HepG2 (cell line): ENCODE measurements at regions not wholly inside any gene's neighbourhood (a gene's known extent, or its start where the extent isn't known, plus 50 kb on each side); places are given as distances from the start of the nearest gene placed in this dataset.

Experiments used
- ATAC-seq: fragments of 200-7000 bp; cut with Tn5 transposase; 3 replicates; pipeline ENCODE4 v1.9.1; 2020; ENCODE audit warnings: mild to moderate bottlenecking, moderate library complexity
- BruUV-seq: library from RNA; stranded (reverse); fragments of 400-500 nt; replicated peaks from 2 replicates; lab custom pipeline; 2021; lab: Mats Ljungman, UMichigan
- CTCF ChIA-PET: fragments of 300-600 bp; formaldehyde crosslinking; extraction: SDS; loops from one replicate; lab custom pipeline; 2021; ENCODE audit warnings: low total read pairs, inconsistent platforms, low intra/inter-chr PET ratio; lab: Yijun Ruan, JAX
- POLR2A ChIA-PET: fragments of 350-600 bp; sonication (Branson Sonifier 250); formaldehyde crosslinking; loops from one replicate; lab custom pipeline; 2020; ENCODE audit warnings: antibody characterized with exemption, inconsistent platforms; lab: Yijun Ruan, JAX
- DNase-seq: peaks from one replicate; pipeline ENCODE4 v3.0.0-alpha.2; 2015; ENCODE audit warnings: low spot score
- FAIRE-seq: peaks from 3 replicates; lab custom pipeline; 2011; peaks lifted over from hg19 to GRCh38; lab: Jason Lieb, UNC
- H2AFZ ChIP-seq: one replicate; pipeline ENCODE4 v1.6.1; 2011; ENCODE audit warnings: low read length, inconsistent platforms
- H3K27ac ChIP-seq: fragments of 300-600 bp; 3 replicates; pipeline ENCODE4 v1.8.0; 2011; ENCODE audit warnings: mixed run types, mild to moderate bottlenecking, mixed read lengths, low read length, inconsistent platforms; ENCODE audit not compliant: insufficient read depth; ENCODE audit errors: extremely low read length
- H3K27me3 ChIP-seq, 2 experiments: fragments of 200-600 bp in 1 of 2; 2 replicates in 1 of 2; 3 replicates in 1 of 2; pipeline versions ENCODE4 v1.6.0 to v1.8.0; 2011; ENCODE audit warnings: low read length in 2 of 2, mild to moderate bottlenecking in 2 of 2, moderate library complexity in 2 of 2, inconsistent platforms in 1 of 2; ENCODE audit not compliant: insufficient read depth in 2 of 2, control insufficient read depth in 1 of 2
- H3K36me3 ChIP-seq, 2 experiments: fragments of 200-600 bp in 1 of 2; replicated peaks in 1 of 2; 2 replicates in 1 of 2; 3 replicates in 1 of 2; pipeline versions ENCODE4 v1.5.1 to v1.8.0; 2011; ENCODE audit warnings: low read length in 2 of 2, inconsistent platforms in 1 of 2; ENCODE audit not compliant: insufficient read depth in 2 of 2, control insufficient read depth in 1 of 2
- H3K4me1 ChIP-seq: 2 replicates; pipeline ENCODE4 v1.5.1; 2012; ENCODE audit warnings: low read length, inconsistent platforms; ENCODE audit not compliant: insufficient read depth
- H3K4me2 ChIP-seq: 2 replicates; pipeline ENCODE4 v1.6.0; 2011; ENCODE audit warnings: low read depth, low read length, inconsistent platforms
- H3K4me3 ChIP-seq, 3 experiments: fragments of 200-600 bp in 1 of 3; sonication (generic), shearing (Covaris generic) in 1 of 3; replicated peaks in 1 of 3; 2 replicates each; pipeline ENCODE4 v1.5.1; 2011 to 2016; ENCODE audit warnings: low read length in 3 of 3, inconsistent platforms in 2 of 3, low read depth in 2 of 3, mild to moderate bottlenecking in 2 of 3, control low read depth in 1 of 3, mixed read lengths in 1 of 3; ENCODE audit not compliant: insufficient read depth in 1 of 3
- H3K79me2 ChIP-seq: one replicate; pipeline ENCODE4 v1.6.1; 2011; ENCODE audit warnings: low read length, inconsistent platforms; ENCODE audit not compliant: insufficient read depth
- H3K9ac ChIP-seq: 2 replicates; pipeline ENCODE4 v1.6.0; 2011; ENCODE audit warnings: mild to moderate bottlenecking, low read depth, low read length, inconsistent platforms; ENCODE audit not compliant: insufficient read depth
- H3K9me3 ChIP-seq: 2 replicates; pipeline ENCODE4 v1.5.1; 2012; ENCODE audit warnings: mild to moderate bottlenecking, low read length
- H4K20me1 ChIP-seq: 2 replicates; pipeline ENCODE4 v1.6.0; 2011; ENCODE audit warnings: inconsistent platforms, mild to moderate bottlenecking, low read length, moderate library complexity; ENCODE audit not compliant: insufficient read depth
- CHD2 ChIP-seq: IDR thresholded peaks from 2 replicates; pipeline ENCODE4 v1.6.1; 2011; ENCODE audit warnings: low read depth, low read length, improper control_type of control experiment
- ETS1 ChIP-seq: sonication (generic); formaldehyde crosslinking; IDR thresholded peaks from 2 replicates; pipeline ENCODE4 v1.4.0; 2020; ENCODE audit warnings: missing genetic modification reagents
- SNAI1 ChIP-seq: sonication (generic); formaldehyde crosslinking; IDR thresholded peaks from 2 replicates; pipeline ENCODE4 v1.5.0; 2020; ENCODE audit warnings: mild to moderate bottlenecking, missing genetic modification reagents, borderline replicate concordance
- TBX2 ChIP-seq: sonication (generic); formaldehyde crosslinking; IDR thresholded peaks from 2 replicates; pipeline ENCODE4 v1.5.0; 2020; ENCODE audit warnings: missing genetic modification reagents, mild to moderate bottlenecking, borderline replicate concordance
- ZBTB7A ChIP-seq: sonication (generic); formaldehyde crosslinking; IDR thresholded peaks from 2 replicates; pipeline ENCODE4 v1.8.0; 2022; ENCODE audit warnings: mild to moderate bottlenecking, missing genetic modification reagents
- ZNF670 ChIP-seq: sonication (generic); formaldehyde crosslinking; IDR thresholded peaks from 2 replicates; pipeline ENCODE4 v1.8.0; 2022; ENCODE audit warnings: mild to moderate bottlenecking, missing genetic modification reagents, borderline replicate concordance
- ZNF781 ChIP-seq: sonication (generic); formaldehyde crosslinking; IDR thresholded peaks from 2 replicates; pipeline ENCODE4 v1.5.1; 2020; ENCODE audit warnings: borderline replicate concordance, mild to moderate bottlenecking, missing genetic modification reagents; ENCODE audit errors: not compliant biosample characterization
- WGBS: methylation state at CpG from one replicate; pipeline ENCODE4 v1.1.6; 2017; ENCODE audit warnings: low lambda C conversion rate; 5-methylcytosine and 5-hydroxymethylcytosine counted together
- in situ Hi-C: cut with HindIII; loops from 2 replicates; pipeline ENCODE4 v1.10.0; 2017; ENCODE audit warnings: low pct_unique_long_range_greater_than_20kb; ENCODE audit not compliant: extremely low pct_ligation_motif_present
- intact Hi-C: fragments of 100-400 bp; cut with micrococcal nuclease; formaldehyde crosslinking; loops from one replicate; pipeline ENCODE4 v1.10.0; 2022; ENCODE audit not compliant: unreplicated experiment

- no peak for TF ChIP-seq CHD2
- no peak for TF ChIP-seq ZNF670 (CRISPR knock-in tag)
- no peak for TF ChIP-seq ETS1
- TF ChIP-seq ZNF781 (CRISPR knock-in tag): no peak
- no peak for TF ChIP-seq TBX2 (CRISPR knock-in tag)
- TF ChIP-seq ZBTB7A (CRISPR knock-in tag): no peak
Observed at GRCh38 chr15:48063411-48063985, 57.3 kb upstream of the SLC24A5 start (continued).

- ATAC-seq (no peak), FAIRE-seq (no peak)
- no peak for TF ChIP-seq SNAI1 (CRISPR knock-in tag)
- TF ChIP-seq, all 625 proteins: peak for 0
- in situ Hi-C loops (no loop called here), intact Hi-C loops (no loop called here)
- WGBS: 17% methylated on average over 2 of the region's 2 CpGs
- H3K4me3 ChIP-seq: no peak overlapping the region
- H3K4me2 ChIP-seq: no peak overlapping the region
- no peaks in the 10 kb centered on the region for H4K20me1 ChIP-seq
- no peak overlapping the region for H3K9ac ChIP-seq
- no peaks in the 10 kb centered on the region for H3K27me3 ChIP-seq
- no TSS peak for BruUV-seq
- H2AFZ ChIP-seq: no peak overlapping the region
- no peak overlapping the region for H3K27ac ChIP-seq
- no peaks in the 10 kb centered on the region for H3K36me3 ChIP-seq
- DNase-seq: no peak
- no peaks in the 10 kb centered on the region for H3K9me3 ChIP-seq
- POLR2A ChIA-PET: no interaction called here
- H3K79me2 ChIP-seq: no peaks in the 10 kb centered on the region
- CTCF ChIA-PET: no interaction called here
- peaks cover 15% of the 10 kb centered on the region for H3K4me1 ChIP-seq
Observed at GRCh38 chr15:48064421-48064820, 56.4 kb upstream of the SLC24A5 start.
